Mucosa of rectum (tissue), 2 donors: ENCODE measurements at regions not wholly inside any gene's neighbourhood (a gene's known extent, or its start where the extent isn't known, plus 50 kb on each side); places are given as distances from the start of the nearest gene placed in this dataset.

Experiments used
- H3K27ac ChIP-seq, 2 donors: one replicate each; pipeline ENCODE4 v1.7.0; 2013; ENCODE audit warnings: inconsistent platforms in 2 of 2, low read depth in 2 of 2, low read length in 2 of 2
- H3K27me3 ChIP-seq, 2 donors: one replicate each; pipeline ENCODE4 v1.7.0; 2013; ENCODE audit warnings: low read length in 2 of 2; ENCODE audit not compliant: control insufficient read depth in 2 of 2, insufficient read depth in 2 of 2
- H3K36me3 ChIP-seq, 2 donors: one replicate each; pipeline ENCODE4 v1.7.0; 2013; ENCODE audit warnings: low read length in 2 of 2; ENCODE audit not compliant: control insufficient read depth in 2 of 2, insufficient read depth in 2 of 2
- H3K4me1 ChIP-seq, 2 donors: one replicate each; pipeline ENCODE4 v1.7.0; 2013; ENCODE audit warnings: low read length in 2 of 2, mild to moderate bottlenecking in 1 of 2; ENCODE audit not compliant: control insufficient read depth in 2 of 2, insufficient read depth in 2 of 2
- H3K4me3 ChIP-seq, 2 donors: one replicate each; pipeline ENCODE4 v1.7.0; 2013; ENCODE audit warnings: low read length in 2 of 2
- H3K9ac ChIP-seq, 2 donors: one replicate each; pipeline ENCODE4 v1.7.0; 2013; ENCODE audit warnings: low read length in 2 of 2, low read depth in 1 of 2, mild to moderate bottlenecking in 1 of 2
- H3K9me3 ChIP-seq, 2 donors: one replicate each; pipeline ENCODE4 v1.7.0; 2013; ENCODE audit warnings: low read length in 2 of 2; ENCODE audit not compliant: control insufficient read depth in 2 of 2
- donor health status: healthy.
- donor health status: Normal muscosa, but diverticular disease.

GRCh38 chr3:34725774-34726173 is 913.6 kb upstream of the ARPP21 start:
- Histone ChIP-seq H3K4me1 (no peaks in the 10 kb centered on the region), H3K4me3 (no peak overlapping the region), H3K9ac (no peak overlapping the region), H3K36me3 (no peaks in the 10 kb centered on the region), H3K9me3 (no peaks in the 10 kb centered on the region), H3K27me3 (no peaks in the 10 kb centered on the region), H3K27ac (no peak overlapping the region)

- H3K4me1 ChIP-seq: no peaks in the 10 kb centered on the region
- H3K27ac ChIP-seq: no peak overlapping the region
- no peak overlapping the region for H3K9ac ChIP-seq
Measured at GRCh38 chr3:34727700-34728099, 911.6 kb upstream of the ARPP21 start.

GRCh38 chr3:34742151-34742550 is 897.2 kb upstream of the ARPP21 start:
- Histone ChIP-seq H3K9ac (no peak overlapping the region), H3K36me3 (no peaks in the 10 kb centered on the region), H3K9me3 (no peaks in the 10 kb centered on the region), H3K27ac (no peak overlapping the region), H3K4me1 (no peaks in the 10 kb centered on the region), H3K27me3 (no peaks in the 10 kb centered on the region), H3K4me3 (no peak overlapping the region)

More at GRCh38 chr3:34727700-34728099, 911.6 kb upstream of the ARPP21 start:
- Histone ChIP-seq H3K36me3 (no peaks in the 10 kb centered on the region), H3K4me3 (no peak overlapping the region), H3K27me3 (no peaks in the 10 kb centered on the region), H3K9me3 (no peaks in the 10 kb centered on the region)

- Histone ChIP-seq H3K4me1 (no peaks in the 10 kb centered on the region), H3K27ac (no peak overlapping the region), H3K9me3 (no peaks in the 10 kb centered on the region), H3K4me3 (no peak overlapping the region), H3K36me3 (no peaks in the 10 kb centered on the region), H3K27me3 (no peaks in the 10 kb centered on the region), H3K9ac (no peak overlapping the region)
Measured at GRCh38 chr3:34758630-34759261, 880.6 kb upstream of the ARPP21 start.

GRCh38 chr3:34777386-34777785 is 861.9 kb upstream of the ARPP21 start:
- no peak overlapping the region for H3K4me3 ChIP-seq
- H3K4me1 ChIP-seq: no peaks in the 10 kb centered on the region
- H3K36me3 ChIP-seq: no peaks in the 10 kb centered on the region
- no peaks in the 10 kb centered on the region for H3K9me3 ChIP-seq
- no peak overlapping the region for H3K27ac ChIP-seq
- no peaks in the 10 kb centered on the region for H3K27me3 ChIP-seq
- no peak overlapping the region for H3K9ac ChIP-seq

GRCh38 chr3:34779092-34779491 is 860.2 kb upstream of the ARPP21 start:
- H3K36me3 ChIP-seq: no peaks in the 10 kb centered on the region
- no peaks in the 10 kb centered on the region for H3K4me1 ChIP-seq
- no peak overlapping the region for H3K4me3 ChIP-seq
- H3K9me3 ChIP-seq: no peaks in the 10 kb centered on the region
- H3K9ac ChIP-seq: no peak overlapping the region
- no peaks in the 10 kb centered on the region for H3K27me3 ChIP-seq
- no peak overlapping the region for H3K27ac ChIP-seq

- H3K27me3 ChIP-seq: no peaks in the 10 kb centered on the region
- no peak overlapping the region for H3K27ac ChIP-seq
- H3K4me3 ChIP-seq: no peak overlapping the region
- H3K36me3 ChIP-seq: no peaks in the 10 kb centered on the region
- no peak overlapping the region for H3K9ac ChIP-seq
- H3K9me3 ChIP-seq: no peaks in the 10 kb centered on the region
- no peaks in the 10 kb centered on the region for H3K4me1 ChIP-seq
Measured at GRCh38 chr3:34780294-34780693, 859.0 kb upstream of the ARPP21 start.

- Histone ChIP-seq H3K27ac (no peak overlapping the region), H3K36me3 (no peaks in the 10 kb centered on the region), H3K9ac (no peak overlapping the region), H3K4me3 (no peak overlapping the region), H3K4me1 (no peaks in the 10 kb centered on the region), H3K27me3 (no peaks in the 10 kb centered on the region), H3K9me3 (no peaks in the 10 kb centered on the region)
Measured at GRCh38 chr3:34780973-34781372, 858.4 kb upstream of the ARPP21 start.

GRCh38 chr3:34782871-34783270 is 856.5 kb upstream of the ARPP21 start:
- no peak overlapping the region for H3K27ac ChIP-seq
- H3K27me3 ChIP-seq: no peaks in the 10 kb centered on the region
- no peaks in the 10 kb centered on the region for H3K9me3 ChIP-seq
- no peak overlapping the region for H3K9ac ChIP-seq
- H3K4me3 ChIP-seq: no peak overlapping the region
- H3K36me3 ChIP-seq: no peaks in the 10 kb centered on the region
- H3K4me1 ChIP-seq: no peaks in the 10 kb centered on the region

- Histone ChIP-seq H3K4me1 (no peaks in the 10 kb centered on the region), H3K9ac (no peak overlapping the region), H3K4me3 (no peak overlapping the region), H3K27ac (no peak overlapping the region), H3K27me3 (no peaks in the 10 kb centered on the region), H3K36me3 (no peaks in the 10 kb centered on the region), H3K9me3 (no peaks in the 10 kb centered on the region)
Measured at GRCh38 chr3:34783876-34784275, 855.4 kb upstream of the ARPP21 start.

- H3K36me3 ChIP-seq: no peaks in the 10 kb centered on the region
- no peaks in the 10 kb centered on the region for H3K27me3 ChIP-seq
- no peak overlapping the region for H3K27ac ChIP-seq
- no peak overlapping the region for H3K9ac ChIP-seq
- no peak overlapping the region for H3K4me3 ChIP-seq
- no peaks in the 10 kb centered on the region for H3K9me3 ChIP-seq
- H3K4me1 ChIP-seq: no peaks in the 10 kb centered on the region
Measured at GRCh38 chr3:34793057-34793456, 846.3 kb upstream of the ARPP21 start.
